H1 (cell line): ENCODE measurements at regions not wholly inside any gene's neighbourhood (a gene's known extent, or its start where the extent isn't known, plus 50 kb on each side); places are given as distances from the start of the nearest gene placed in this dataset.

Experiments
- GABPA ChIP-seq: IDR thresholded peaks from 2 replicates; pipeline ENCODE4 v1.6.1; 2011; ENCODE audit warnings: mild to moderate bottlenecking, low read length, moderate library complexity, borderline replicate concordance; ENCODE audit not compliant: insufficient read depth
- HDAC6 ChIP-seq: IDR thresholded peaks from one replicate; pipeline ENCODE4 v1.7.1; 2012; ENCODE audit warnings: low read depth, mild to moderate bottlenecking, inconsistent platforms, low read length, moderate library complexity
- TF ChIP-seq, protein P1 (sequence below): fragments of 300-600 bp; sonication (generic); IDR thresholded peaks from 2 replicates; pipeline ENCODE4 v1.7.1; 2012; ENCODE audit warnings: low read length, moderate library complexity, mild to moderate bottlenecking, inconsistent platforms; ENCODE audit not compliant: insufficient replicate concordance

DNA sequence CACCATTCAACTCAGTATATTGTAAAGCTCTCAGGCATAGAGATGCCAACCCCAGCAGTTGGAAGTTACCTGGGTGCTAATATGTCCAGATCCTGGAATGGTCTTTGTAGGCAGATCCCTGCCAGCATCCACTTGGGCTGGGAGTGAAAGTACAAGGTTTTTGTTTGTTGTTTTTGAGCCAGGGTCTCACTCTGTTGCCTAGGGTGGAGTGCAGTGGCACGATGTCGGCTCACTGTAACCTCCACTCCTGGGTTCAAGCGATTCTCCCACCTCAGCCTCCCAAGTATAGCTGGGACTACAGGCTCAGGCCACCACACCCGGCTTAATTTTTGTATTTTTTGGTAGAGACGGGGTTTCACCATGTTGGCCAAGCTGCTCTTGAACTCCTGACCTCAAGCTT is 177.6 kb downstream of the IRF8 start (continued):
- TF ChIP-seq, protein P1, sequence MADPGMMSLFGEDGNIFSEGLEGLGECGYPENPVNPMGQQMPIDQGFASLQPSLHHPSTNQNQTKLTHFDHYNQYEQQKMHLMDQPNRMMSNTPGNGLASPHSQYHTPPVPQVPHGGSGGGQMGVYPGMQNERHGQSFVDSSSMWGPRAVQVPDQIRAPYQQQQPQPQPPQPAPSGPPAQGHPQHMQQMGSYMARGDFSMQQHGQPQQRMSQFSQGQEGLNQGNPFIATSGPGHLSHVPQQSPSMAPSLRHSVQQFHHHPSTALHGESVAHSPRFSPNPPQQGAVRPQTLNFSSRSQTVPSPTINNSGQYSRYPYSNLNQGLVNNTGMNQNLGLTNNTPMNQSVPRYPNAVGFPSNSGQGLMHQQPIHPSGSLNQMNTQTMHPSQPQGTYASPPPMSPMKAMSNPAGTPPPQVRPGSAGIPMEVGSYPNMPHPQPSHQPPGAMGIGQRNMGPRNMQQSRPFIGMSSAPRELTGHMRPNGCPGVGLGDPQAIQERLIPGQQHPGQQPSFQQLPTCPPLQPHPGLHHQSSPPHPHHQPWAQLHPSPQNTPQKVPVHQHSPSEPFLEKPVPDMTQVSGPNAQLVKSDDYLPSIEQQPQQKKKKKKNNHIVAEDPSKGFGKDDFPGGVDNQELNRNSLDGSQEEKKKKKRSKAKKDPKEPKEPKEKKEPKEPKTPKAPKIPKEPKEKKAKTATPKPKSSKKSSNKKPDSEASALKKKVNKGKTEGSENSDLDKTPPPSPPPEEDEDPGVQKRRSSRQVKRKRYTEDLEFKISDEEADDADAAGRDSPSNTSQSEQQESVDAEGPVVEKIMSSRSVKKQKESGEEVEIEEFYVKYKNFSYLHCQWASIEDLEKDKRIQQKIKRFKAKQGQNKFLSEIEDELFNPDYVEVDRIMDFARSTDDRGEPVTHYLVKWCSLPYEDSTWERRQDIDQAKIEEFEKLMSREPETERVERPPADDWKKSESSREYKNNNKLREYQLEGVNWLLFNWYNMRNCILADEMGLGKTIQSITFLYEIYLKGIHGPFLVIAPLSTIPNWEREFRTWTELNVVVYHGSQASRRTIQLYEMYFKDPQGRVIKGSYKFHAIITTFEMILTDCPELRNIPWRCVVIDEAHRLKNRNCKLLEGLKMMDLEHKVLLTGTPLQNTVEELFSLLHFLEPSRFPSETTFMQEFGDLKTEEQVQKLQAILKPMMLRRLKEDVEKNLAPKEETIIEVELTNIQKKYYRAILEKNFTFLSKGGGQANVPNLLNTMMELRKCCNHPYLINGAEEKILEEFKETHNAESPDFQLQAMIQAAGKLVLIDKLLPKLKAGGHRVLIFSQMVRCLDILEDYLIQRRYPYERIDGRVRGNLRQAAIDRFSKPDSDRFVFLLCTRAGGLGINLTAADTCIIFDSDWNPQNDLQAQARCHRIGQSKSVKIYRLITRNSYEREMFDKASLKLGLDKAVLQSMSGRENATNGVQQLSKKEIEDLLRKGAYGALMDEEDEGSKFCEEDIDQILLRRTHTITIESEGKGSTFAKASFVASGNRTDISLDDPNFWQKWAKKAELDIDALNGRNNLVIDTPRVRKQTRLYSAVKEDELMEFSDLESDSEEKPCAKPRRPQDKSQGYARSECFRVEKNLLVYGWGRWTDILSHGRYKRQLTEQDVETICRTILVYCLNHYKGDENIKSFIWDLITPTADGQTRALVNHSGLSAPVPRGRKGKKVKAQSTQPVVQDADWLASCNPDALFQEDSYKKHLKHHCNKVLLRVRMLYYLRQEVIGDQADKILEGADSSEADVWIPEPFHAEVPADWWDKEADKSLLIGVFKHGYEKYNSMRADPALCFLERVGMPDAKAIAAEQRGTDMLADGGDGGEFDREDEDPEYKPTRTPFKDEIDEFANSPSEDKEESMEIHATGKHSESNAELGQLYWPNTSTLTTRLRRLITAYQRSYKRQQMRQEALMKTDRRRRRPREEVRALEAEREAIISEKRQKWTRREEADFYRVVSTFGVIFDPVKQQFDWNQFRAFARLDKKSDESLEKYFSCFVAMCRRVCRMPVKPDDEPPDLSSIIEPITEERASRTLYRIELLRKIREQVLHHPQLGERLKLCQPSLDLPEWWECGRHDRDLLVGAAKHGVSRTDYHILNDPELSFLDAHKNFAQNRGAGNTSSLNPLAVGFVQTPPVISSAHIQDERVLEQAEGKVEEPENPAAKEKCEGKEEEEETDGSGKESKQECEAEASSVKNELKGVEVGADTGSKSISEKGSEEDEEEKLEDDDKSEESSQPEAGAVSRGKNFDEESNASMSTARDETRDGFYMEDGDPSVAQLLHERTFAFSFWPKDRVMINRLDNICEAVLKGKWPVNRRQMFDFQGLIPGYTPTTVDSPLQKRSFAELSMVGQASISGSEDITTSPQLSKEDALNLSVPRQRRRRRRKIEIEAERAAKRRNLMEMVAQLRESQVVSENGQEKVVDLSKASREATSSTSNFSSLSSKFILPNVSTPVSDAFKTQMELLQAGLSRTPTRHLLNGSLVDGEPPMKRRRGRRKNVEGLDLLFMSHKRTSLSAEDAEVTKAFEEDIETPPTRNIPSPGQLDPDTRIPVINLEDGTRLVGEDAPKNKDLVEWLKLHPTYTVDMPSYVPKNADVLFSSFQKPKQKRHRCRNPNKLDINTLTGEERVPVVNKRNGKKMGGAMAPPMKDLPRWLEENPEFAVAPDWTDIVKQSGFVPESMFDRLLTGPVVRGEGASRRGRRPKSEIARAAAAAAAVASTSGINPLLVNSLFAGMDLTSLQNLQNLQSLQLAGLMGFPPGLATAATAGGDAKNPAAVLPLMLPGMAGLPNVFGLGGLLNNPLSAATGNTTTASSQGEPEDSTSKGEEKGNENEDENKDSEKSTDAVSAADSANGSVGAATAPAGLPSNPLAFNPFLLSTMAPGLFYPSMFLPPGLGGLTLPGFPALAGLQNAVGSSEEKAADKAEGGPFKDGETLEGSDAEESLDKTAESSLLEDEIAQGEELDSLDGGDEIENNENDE: no peak
- TF ChIP-seq GABPA: no peak
- no peak for TF ChIP-seq HDAC6
